Stomach (tissue), 4 donors: ENCODE measurements at regions not wholly inside any gene's neighbourhood (a gene's known extent, or its start where the extent isn't known, plus 50 kb on each side); places are given as distances from the start of the nearest gene placed in this dataset.
"Not testable (repeated sequence)": the region's sequence is repeated elsewhere in the genome, so short reads cannot be mapped to it uniquely, and the experiment has no call there.

Experiments used
- CTCF ChIP-seq, 7 experiments: fragments of 450-650 bp in 4 of 7; fragments of 200-600 bp in 3 of 7; sonication (generic) in 3 of 7; IDR thresholded peaks; one replicate each; pipeline ENCODE4 v1.5.1; 2016 to 2019; ENCODE audit warnings: antibody characterized with exemption in 7 of 7, control low read depth in 2 of 7, mild to moderate bottlenecking in 1 of 7
- EP300 ChIP-seq: sonication (generic); formaldehyde crosslinking; IDR thresholded peaks from one replicate; pipeline ENCODE4 v1.6.1; 2017; ENCODE audit warnings: antibody characterized with exemption
- POLR2A ChIP-seq, 4 donors: fragments of 450-650 bp; IDR thresholded peaks; one replicate each; pipeline ENCODE4 v1.6.1; 2016; ENCODE audit warnings: antibody characterized with exemption in 4 of 4, control low read depth in 2 of 4, mild to moderate bottlenecking in 1 of 4, moderate library complexity in 1 of 4

- not testable (repeated sequence) for TF ChIP-seq CTCF (IDR thresholded peaks at IDR 0.05); POLR2A (IDR thresholded peaks at IDR 0.05); EP300
These were observed 351.5 kb upstream of the NPAP1 start for GRCh38 chr15:24324096-24324495.
